Endothelial cell of umbilical vein (primary cell): ENCODE measurements at regions not wholly inside any gene's neighbourhood (a gene's known extent, or its start where the extent isn't known, plus 50 kb on each side); places are given as distances from the start of the nearest gene placed in this dataset.

ENCODE experiments used
- BruUV-seq: library from RNA; stranded (reverse); fragments of 400-500 nt; replicated peaks from 2 replicates; lab custom pipeline; 2021; lab: Mats Ljungman, UMichigan
- CTCF ChIA-PET: fragments of 300-600, 350-600 bp; sonication (Branson Sonifier 250); formaldehyde crosslinking; loops from one replicate; lab custom pipeline; 2021; ENCODE audit warnings: antibody characterized with exemption, inconsistent platforms; lab: Charles Lee
- POLR2A ChIA-PET: fragments of 300-600, 350-600 bp; sonication (Branson Sonifier 250); formaldehyde crosslinking; loops from one replicate; lab custom pipeline; 2021; ENCODE audit warnings: antibody characterized with exemption, inconsistent platforms; lab: Charles Lee
- DNase-seq: peaks from one replicate; pipeline ENCODE4 v3.0.0-alpha.2; 2011; ENCODE audit warnings: low read depth, low spot score
- FAIRE-seq: peaks from 2 replicates; lab custom pipeline; 2011; peaks lifted over from hg19 to GRCh38; lab: Jason Lieb, UNC
- H2AFZ ChIP-seq: 2 replicates; pipeline ENCODE4 v1.6.0; 2012; ENCODE audit warnings: low read depth, low read length, control low read depth, inconsistent platforms
- H3K27ac ChIP-seq: 2 replicates; pipeline ENCODE4 v1.5.1; 2011; ENCODE audit warnings: low read depth, mild to moderate bottlenecking, control low read depth, low read length, moderate library complexity; ENCODE audit not compliant: insufficient read depth
- H3K27me3 ChIP-seq, 2 experiments: 2 replicates each; pipeline versions ENCODE4 v1.6.0 to v1.6.1; 2011; ENCODE audit warnings: low read length in 2 of 2, mixed read lengths in 1 of 2; ENCODE audit not compliant: control insufficient read depth in 2 of 2, insufficient read depth in 2 of 2
- H3K36me3 ChIP-seq, 2 experiments: 2 replicates in 1 of 2; 3 replicates in 1 of 2; pipeline ENCODE4 v1.5.1; 2011; ENCODE audit warnings: low read length in 2 of 2, mild to moderate bottlenecking in 1 of 2, moderate library complexity in 1 of 2; ENCODE audit not compliant: control insufficient read depth in 2 of 2, insufficient read depth in 2 of 2; ENCODE audit errors: extremely low read depth in 1 of 2
- H3K4me1 ChIP-seq: 3 replicates; pipeline ENCODE4 v1.5.1; 2011; ENCODE audit warnings: mild to moderate bottlenecking, low read length; ENCODE audit not compliant: control insufficient read depth, insufficient read depth; ENCODE audit errors: extremely low read depth
- H3K4me2 ChIP-seq: 2 replicates; pipeline ENCODE4 v1.6.1; 2011; ENCODE audit warnings: low read length, control low read depth, mixed read lengths; ENCODE audit not compliant: insufficient read depth
- H3K4me3 ChIP-seq, 3 experiments: fragments of 200-600 bp in 1 of 3; sonication (generic), shearing (Covaris generic) in 1 of 3; replicated peaks in 1 of 3; 2 replicates each; pipeline ENCODE4 v1.5.1; 2011 to 2016; ENCODE audit warnings: control low read depth in 3 of 3, low read length in 3 of 3, mild to moderate bottlenecking in 2 of 3, inconsistent platforms in 1 of 3, low read depth in 1 of 3, moderate library complexity in 1 of 3; ENCODE audit not compliant: insufficient read depth in 1 of 3
- H3K79me2 ChIP-seq: 2 replicates; pipeline ENCODE4 v1.6.0; 2012; ENCODE audit warnings: low read length, inconsistent platforms; ENCODE audit not compliant: control insufficient read depth, insufficient read depth
- H3K9ac ChIP-seq: replicated peaks from 2 replicates; pipeline ENCODE3; 2011; ENCODE audit warnings: low read length, control low read depth; ENCODE audit not compliant: insufficient read depth; ENCODE audit errors: extremely low read depth
- H3K9me1 ChIP-seq: replicated peaks from 3 replicates; pipeline ENCODE4 v1.6.0; 2011; ENCODE audit warnings: mild to moderate bottlenecking, low read length; ENCODE audit not compliant: control insufficient read depth, insufficient read depth; ENCODE audit errors: extremely low read depth
- H3K9me3 ChIP-seq: replicated peaks from 2 replicates; pipeline ENCODE4 v1.5.1; 2012; ENCODE audit warnings: low read length, inconsistent platforms; ENCODE audit not compliant: control insufficient read depth, insufficient read depth
- H4K20me1 ChIP-seq: replicated peaks from 2 replicates; pipeline ENCODE3; 2011; ENCODE audit warnings: mild to moderate bottlenecking, low read length; ENCODE audit not compliant: control insufficient read depth, insufficient read depth; ENCODE audit errors: extremely low read depth
- EZH2 ChIP-seq: IDR thresholded peaks from 2 replicates; pipeline ENCODE4 v1.6.1; 2012; ENCODE audit warnings: borderline replicate concordance, low read depth, mild to moderate bottlenecking, moderate library complexity, low read length, inconsistent platforms; ENCODE audit not compliant: severe bottlenecking
- POLR2AphosphoS5 ChIP-seq: IDR thresholded peaks from 2 replicates; pipeline ENCODE4 v1.6.1; 2012; ENCODE audit warnings: low read depth, mild to moderate bottlenecking, control low read depth, low read length, moderate library complexity; ENCODE audit not compliant: insufficient read depth
- dilution Hi-C: fragments of 300-500 bp; cut with MboI; formaldehyde crosslinking; loops from one replicate; pipeline ENCODE4 v1.15.0; 2019; ENCODE audit warnings: low sequenced_read_pairs; ENCODE audit not compliant: extremely low pct_ligation_motif_present
- intact Hi-C: fragments of 100-400 bp; cut with micrococcal nuclease; formaldehyde crosslinking; loops from one replicate; pipeline ENCODE4 v1.10.0; 2022
- TF ChIP-seq, protein P1 (sequence below): IDR thresholded peaks from 2 replicates; pipeline ENCODE4 v1.6.1; 2011; ENCODE audit not compliant: insufficient read depth, insufficient read length

DNA sequence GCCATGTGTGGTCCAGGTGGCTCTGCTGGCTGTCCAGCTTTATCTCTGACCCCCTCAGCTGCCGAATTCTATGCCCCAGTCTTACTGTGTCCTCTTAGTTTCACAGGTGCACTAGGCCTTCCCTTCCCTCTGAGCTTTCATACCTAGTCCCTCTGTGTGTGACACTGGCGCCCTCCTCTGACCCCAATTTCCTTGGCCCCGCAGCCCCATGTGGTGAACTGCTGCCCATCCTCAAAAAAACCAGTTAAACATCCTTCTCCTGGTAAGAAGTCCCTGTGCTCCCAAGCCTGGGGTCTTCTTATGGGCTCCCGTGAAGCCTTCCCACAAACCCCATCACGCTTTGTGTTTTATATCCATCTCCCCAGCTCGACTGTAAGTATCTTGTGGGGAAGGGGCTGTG lies 93.9 kb upstream of the TSPAN2 start:
- H3K4me2 ChIP-seq, result no peak overlapping the region
- H3K36me3 ChIP-seq, result no peaks in the 10 kb centered on the region
- peaks cover 4% of the 10 kb centered on the region for H3K4me1 ChIP-seq
- no peak overlapping the region for H2AFZ ChIP-seq
- dilution Hi-C loops (no loop called here), intact Hi-C loops (no loop called here)
- no peak overlapping the region for H3K9ac ChIP-seq
- no peak overlapping the region for H3K27ac ChIP-seq
- POLR2A ChIA-PET, result no interaction called here
- no peaks in the 10 kb centered on the region for H3K9me3 ChIP-seq
- CTCF ChIA-PET, result no interaction called here
- no peaks in the 10 kb centered on the region for H4K20me1 ChIP-seq
- DNase-seq (no peak), FAIRE-seq (no peak)
- H3K27me3 ChIP-seq, result no peaks in the 10 kb centered on the region
- no TSS peak for BruUV-seq
- TF ChIP-seq, protein P1, sequence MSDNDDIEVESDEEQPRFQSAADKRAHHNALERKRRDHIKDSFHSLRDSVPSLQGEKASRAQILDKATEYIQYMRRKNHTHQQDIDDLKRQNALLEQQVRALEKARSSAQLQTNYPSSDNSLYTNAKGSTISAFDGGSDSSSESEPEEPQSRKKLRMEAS, result no peak
- H3K4me3 ChIP-seq, result no peak overlapping the region
- H3K9me1 ChIP-seq, result no peaks in the 10 kb centered on the region
- no peaks in the 10 kb centered on the region for H3K79me2 ChIP-seq

GRCh38 chr1:115182012-115182715 lies 92.9 kb upstream of the TSPAN2 start:
- no peaks in the 10 kb centered on the region for H3K27me3 ChIP-seq
- ChIA-PET POLR2A (no interaction called here), CTCF (no interaction called here)
- no TSS peak for BruUV-seq
- no peaks in the 10 kb centered on the region for H3K9me3 ChIP-seq
- no peaks in the 10 kb centered on the region for H4K20me1 ChIP-seq
- H3K4me1 ChIP-seq, result peaks cover 4% of the 10 kb centered on the region
- intact Hi-C loops (no loop called here), dilution Hi-C loops (no loop called here)
- no peak overlapping the region for H3K4me3 ChIP-seq
- FAIRE-seq, result no peak
- no peak overlapping the region for H2AFZ ChIP-seq
- H3K36me3 ChIP-seq, result no peaks in the 10 kb centered on the region
- no peaks in the 10 kb centered on the region for H3K79me2 ChIP-seq
- no peak for TF ChIP-seq POLR2AphosphoS5
- no peak for TF ChIP-seq EZH2
- no peaks in the 10 kb centered on the region for H3K9me1 ChIP-seq
- no peak for DNase-seq
- H3K4me2 ChIP-seq, result no peak overlapping the region
- H3K9ac ChIP-seq, result no peak overlapping the region
- no peak overlapping the region for H3K27ac ChIP-seq
